Activated naive CD8-positive, alpha-beta T cell treated with anti-CD3 and anti-CD28 coated beads, Interleukin-2, amount 10 ng/mL, durations not matched to agents 7 days and 5 days (primary cell): ENCODE measurements at regions not wholly inside any gene's neighbourhood (a gene's known extent, or its start where the extent isn't known, plus 50 kb on each side); places are given as distances from the start of the nearest gene placed in this dataset.
A peak's percentile ranks its signal among the peaks of the same experiment; 100 is the strongest.

Source experiments
- ATAC-seq: fragments of 150-1000 bp; cut with Tn5 transposase; one replicate; pipeline ENCODE4 v1.10.0; 2021; ENCODE audit warnings: low read depth, moderate library complexity
- POLR2A ChIA-PET: fragments of 350-600 bp; sonication (Branson Sonifier 250); formaldehyde crosslinking; loops from one replicate; lab custom pipeline; 2021; ENCODE audit warnings: antibody characterized with exemption; lab: Charles Lee
- DNase-seq: peaks from one replicate; pipeline ENCODE4 v3.0.0; 2021
- H3K27ac Mint-ChIP-seq: one replicate; pipeline ENCODE4 v1.8.0; 2022; ENCODE audit warnings: mild to moderate bottlenecking, mixed read lengths
- H3K27me3 Mint-ChIP-seq: one replicate; pipeline ENCODE4 v1.8.0; 2022; ENCODE audit warnings: mild to moderate bottlenecking, moderate library complexity, mixed read lengths
- H3K36me3 Mint-ChIP-seq: one replicate; pipeline ENCODE4 v1.8.0; 2021; ENCODE audit warnings: mild to moderate bottlenecking, mixed read lengths
- H3K4me1 Mint-ChIP-seq: one replicate; pipeline ENCODE4 v1.8.0; 2021; ENCODE audit warnings: mixed read lengths
- H3K4me3 Mint-ChIP-seq: one replicate; pipeline ENCODE4 v1.8.0; 2022; ENCODE audit warnings: mild to moderate bottlenecking, moderate library complexity, mixed read lengths
- H3K9me3 Mint-ChIP-seq: one replicate; pipeline ENCODE4 v1.8.0; 2021; ENCODE audit warnings: mixed read lengths

DNA sequence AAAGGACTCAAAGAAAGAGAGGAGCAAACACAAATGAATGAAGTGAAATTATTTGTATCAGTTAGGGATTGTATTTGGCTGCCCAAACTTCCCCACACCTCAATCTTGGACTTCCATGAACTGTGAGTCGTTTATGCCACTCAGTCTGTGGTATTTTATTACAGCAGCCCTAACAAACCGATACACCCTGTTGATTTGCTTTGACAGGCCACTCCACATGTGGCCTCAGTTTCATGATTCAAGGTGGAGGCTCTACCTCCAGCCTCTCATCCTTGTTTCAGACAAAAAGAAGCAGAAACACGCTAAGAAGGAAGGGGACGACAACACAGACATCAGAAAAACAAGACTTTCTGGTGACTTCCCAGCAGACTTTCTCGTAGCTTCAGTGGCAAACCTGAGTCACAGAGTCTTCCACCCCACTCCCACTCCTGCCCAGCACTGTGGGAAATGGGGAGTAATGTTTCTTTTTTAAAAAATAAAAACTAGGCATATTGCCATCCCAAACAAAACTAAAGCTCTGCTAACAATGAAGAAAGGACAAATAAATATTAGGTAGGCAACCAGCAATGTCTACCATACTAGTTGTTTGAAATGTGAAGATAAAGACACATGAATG lies 52.2 kb upstream of the ABCA1 start:
- Mint-ChIP-seq H3K27ac (no peak overlapping the region), H3K9me3 (no peaks in the 10 kb centered on the region), H3K4me1 (peaks cover 4% of the 10 kb centered on the region), H3K36me3 (no peaks in the 10 kb centered on the region), H3K27me3 (peaks cover 14% of the 10 kb centered on the region), H3K4me3 (no peak overlapping the region)
- POLR2A ChIA-PET, result no interaction called here
- DNase-seq, result no peak
- ATAC-seq, result no peak

DNA sequence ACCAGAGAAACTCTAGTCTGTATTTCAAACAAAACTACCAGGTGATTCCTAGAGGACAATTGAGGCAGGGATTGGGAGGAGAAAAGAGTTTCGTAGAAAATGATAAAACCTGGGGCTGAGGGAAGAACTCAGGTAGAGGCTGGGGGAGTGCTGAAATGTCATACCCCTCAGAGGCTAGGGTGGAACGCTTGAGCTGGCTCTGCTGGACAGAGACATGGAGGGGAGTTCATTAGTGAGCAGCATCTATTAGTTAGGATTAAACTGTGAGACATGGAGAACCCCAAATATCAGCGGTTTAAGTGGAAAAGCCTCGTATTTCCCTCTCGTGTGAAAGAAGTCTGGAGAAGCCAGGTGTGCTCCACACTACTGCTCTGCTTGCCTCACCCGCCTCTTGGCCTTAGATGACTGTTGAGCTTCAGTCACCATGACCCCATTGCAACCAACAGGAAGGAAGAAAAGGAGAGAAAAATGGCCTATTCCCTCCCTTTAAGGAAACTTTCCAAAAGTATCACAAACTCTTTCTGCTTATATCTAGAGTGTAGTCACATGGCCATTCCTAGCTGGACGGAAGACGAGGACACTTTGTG lies 53.7 kb upstream of the ABCA1 start:
- ATAC-seq (no peak), DNase-seq (no peak)
- Mint-ChIP-seq H3K27me3 (peaks cover 15% of the 10 kb centered on the region), H3K4me1 (peaks cover 8% of the 10 kb centered on the region), H3K36me3 (no peaks in the 10 kb centered on the region), H3K9me3 (no peaks in the 10 kb centered on the region), H3K4me3 (no peak overlapping the region), H3K27ac (no peak overlapping the region)
- POLR2A ChIA-PET, result no interaction called here

DNA sequence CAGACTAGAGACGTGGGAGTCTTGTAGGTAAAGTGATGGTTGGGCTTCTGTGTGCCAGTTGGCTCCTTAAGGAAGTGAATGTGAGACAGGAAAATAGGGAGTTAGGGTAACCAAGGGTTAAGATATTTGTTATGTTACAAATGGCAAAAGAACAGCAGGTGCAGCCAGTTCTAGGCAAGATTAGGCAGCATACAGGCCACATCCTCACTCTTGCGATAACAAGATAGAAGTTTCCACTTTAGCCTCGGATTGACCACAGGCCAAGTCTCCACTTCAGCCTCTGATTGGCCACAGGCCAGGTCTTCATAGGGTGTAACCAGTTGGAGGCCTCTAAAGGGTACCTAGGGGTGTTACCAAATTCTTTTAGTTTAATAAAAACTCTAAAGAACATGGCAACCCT lies 54.6 kb upstream of the ABCA1 start:
- no peaks in the 10 kb centered on the region for H3K9me3 Mint-ChIP-seq
- POLR2A ChIA-PET, result no interaction called here
- H3K36me3 Mint-ChIP-seq, result no peaks in the 10 kb centered on the region
- peaks cover 17% of the 10 kb centered on the region for H3K27me3 Mint-ChIP-seq
- DNase-seq, result no peak
- H3K27ac Mint-ChIP-seq, result no peak overlapping the region
- H3K4me1 Mint-ChIP-seq, result peaks cover 8% of the 10 kb centered on the region
- H3K4me3 Mint-ChIP-seq, result no peak overlapping the region
- no peak for ATAC-seq

DNA sequence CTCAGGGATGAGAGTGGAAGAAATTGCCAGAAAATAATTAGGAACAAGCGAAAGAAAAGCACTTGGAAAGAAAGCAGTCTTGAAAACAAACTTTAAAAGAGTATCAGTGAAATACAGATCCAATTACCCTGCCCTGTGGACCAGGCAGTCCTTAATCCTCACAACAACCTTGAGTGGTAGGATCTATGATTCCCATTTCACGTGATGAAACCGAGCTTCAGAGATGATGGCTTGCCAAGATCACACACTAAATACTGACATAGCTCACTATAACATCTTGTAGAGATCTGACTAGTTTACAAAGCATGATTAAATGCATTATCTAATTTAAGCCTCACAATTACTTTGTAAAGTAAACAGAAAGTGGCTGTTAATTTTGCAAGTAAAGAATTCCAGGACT lies 55.5 kb upstream of the ABCA1 start:
- ATAC-seq, result no peak
- no peak overlapping the region for H3K4me3 Mint-ChIP-seq

DNA sequence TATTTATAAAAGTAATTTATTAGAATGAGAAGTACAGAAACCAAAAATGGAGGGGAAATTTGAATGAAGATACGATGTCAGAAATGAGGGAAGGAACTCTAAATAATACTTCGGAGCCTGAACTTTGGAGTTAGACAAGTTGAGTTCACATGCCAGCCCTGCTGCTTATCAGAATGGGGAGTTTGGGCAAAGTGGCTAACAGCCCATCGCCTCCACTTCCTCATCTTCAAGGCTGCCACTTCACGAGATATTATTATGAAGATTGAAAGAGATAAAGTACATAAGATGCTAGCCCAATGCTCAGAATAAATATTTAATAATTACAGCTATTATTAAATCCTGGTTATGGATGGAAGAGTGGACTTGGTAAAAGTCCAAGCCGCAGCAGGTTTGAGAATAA lies 56.2 kb upstream of the ABCA1 start:
- no peak for ATAC-seq
- POLR2A ChIA-PET, result no interaction called here
- Mint-ChIP-seq H3K27me3 (peaks cover 26% of the 10 kb centered on the region), H3K27ac (no peak overlapping the region), H3K4me3 (no peak overlapping the region), H3K4me1 (peaks cover 10% of the 10 kb centered on the region), H3K9me3 (no peaks in the 10 kb centered on the region), H3K36me3 (no peaks in the 10 kb centered on the region)
- DNase-seq, result no peak

More for the DNA sequence above, 55.5 kb upstream of the ABCA1 start:
- H3K36me3 Mint-ChIP-seq, result no peaks in the 10 kb centered on the region
- peaks cover 19% of the 10 kb centered on the region for H3K27me3 Mint-ChIP-seq
- no peak for DNase-seq
- no peaks in the 10 kb centered on the region for H3K9me3 Mint-ChIP-seq
- no peak overlapping the region for H3K27ac Mint-ChIP-seq
- POLR2A ChIA-PET, result no interaction called here
- H3K4me1 Mint-ChIP-seq, result peaks cover 8% of the 10 kb centered on the region

DNA sequence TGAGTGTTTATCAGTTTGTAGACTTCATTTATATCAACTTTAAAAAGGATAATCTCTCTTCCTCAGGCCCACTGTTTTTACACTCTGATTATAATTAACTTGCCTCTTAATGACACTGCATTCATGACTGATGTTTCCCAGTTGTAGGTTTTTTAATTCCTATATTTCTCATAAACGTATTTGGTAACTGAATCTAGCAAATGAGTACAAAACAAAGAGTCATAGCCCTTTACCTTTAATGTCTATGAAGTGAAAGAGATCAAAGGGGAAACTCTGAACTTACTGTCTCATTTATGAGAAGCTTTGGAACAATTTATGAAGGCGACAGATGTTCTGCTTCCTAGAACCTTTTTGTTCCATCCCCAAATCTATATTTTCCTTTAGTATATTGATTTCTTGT lies 56.6 kb upstream of the ABCA1 start:
- Mint-ChIP-seq H3K4me1 (peaks cover 10% of the 10 kb centered on the region), H3K27me3 (peaks cover 30% of the 10 kb centered on the region), H3K9me3 (no peaks in the 10 kb centered on the region), H3K36me3 (no peaks in the 10 kb centered on the region), H3K4me3 (no peak overlapping the region), H3K27ac (no peak overlapping the region)
- POLR2A ChIA-PET, result no interaction called here
- no peak for ATAC-seq
- DNase-seq, result no peak

DNA sequence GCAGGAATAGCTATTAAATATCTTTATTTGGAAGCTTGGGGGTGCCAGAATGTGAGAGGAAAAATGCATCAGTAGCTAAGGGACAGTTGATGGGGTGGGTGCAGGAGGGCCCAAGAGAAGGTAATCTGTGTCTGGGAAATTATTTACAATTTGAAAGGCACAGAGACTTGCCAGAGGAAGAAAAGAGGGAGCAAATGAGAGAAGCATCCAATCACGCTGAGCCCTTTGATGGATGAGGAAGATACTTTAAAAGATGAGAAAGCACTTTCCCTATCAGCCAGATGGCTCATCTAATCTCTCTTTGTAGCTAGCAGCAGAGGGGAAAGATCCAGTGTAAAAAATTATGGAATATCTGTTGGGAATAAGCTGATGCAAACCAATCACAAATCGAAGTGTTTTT lies 57.0 kb upstream of the ABCA1 start:
- ATAC-seq (no peak), DNase-seq (no peak)
- POLR2A ChIA-PET, result interaction anchor here (0.7 kb wide), 1 partner anchor 184 kb away, joined by 4 read pairs; no protein-coding TSS in a partner anchor
- Mint-ChIP-seq H3K27ac (no peak overlapping the region), H3K36me3 (no peaks in the 10 kb centered on the region), H3K4me1 (peaks cover 10% of the 10 kb centered on the region), H3K27me3 (peaks cover 31% of the 10 kb centered on the region), H3K4me3 (no peak overlapping the region), H3K9me3 (no peaks in the 10 kb centered on the region)

DNA sequence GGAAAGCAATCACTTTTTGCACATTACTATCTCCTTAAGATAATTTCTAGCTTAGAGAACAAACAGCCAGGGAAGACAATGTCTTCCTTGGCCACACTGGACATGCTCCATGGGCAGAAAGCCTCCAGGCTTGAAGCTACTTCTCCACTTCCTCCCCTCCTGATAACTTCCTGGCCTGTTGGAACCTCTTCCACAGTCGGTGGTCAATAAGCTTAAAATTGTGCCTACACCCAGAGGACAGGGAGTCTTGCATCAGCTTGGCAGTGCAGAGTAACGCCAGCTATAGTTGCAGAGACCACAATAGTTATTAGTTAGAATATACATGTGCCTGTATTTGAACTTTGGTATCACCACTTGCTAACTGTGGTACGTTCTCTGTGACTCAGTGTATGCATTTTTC lies 58.1 kb upstream of the ABCA1 start:
- peaks cover 28% of the 10 kb centered on the region for H3K27me3 Mint-ChIP-seq
- H3K4me3 Mint-ChIP-seq, result no peak overlapping the region
- no peak overlapping the region for H3K27ac Mint-ChIP-seq
- POLR2A ChIA-PET, result interaction anchor here (0.6 kb wide), 1 partner anchor 461 kb away, joined by 5 read pairs; no protein-coding TSS in a partner anchor
- ATAC-seq (no peak), DNase-seq (no peak)
- no peaks in the 10 kb centered on the region for H3K36me3 Mint-ChIP-seq
- H3K4me1 Mint-ChIP-seq, result peaks cover 17% of the 10 kb centered on the region
- no peaks in the 10 kb centered on the region for H3K9me3 Mint-ChIP-seq

DNA sequence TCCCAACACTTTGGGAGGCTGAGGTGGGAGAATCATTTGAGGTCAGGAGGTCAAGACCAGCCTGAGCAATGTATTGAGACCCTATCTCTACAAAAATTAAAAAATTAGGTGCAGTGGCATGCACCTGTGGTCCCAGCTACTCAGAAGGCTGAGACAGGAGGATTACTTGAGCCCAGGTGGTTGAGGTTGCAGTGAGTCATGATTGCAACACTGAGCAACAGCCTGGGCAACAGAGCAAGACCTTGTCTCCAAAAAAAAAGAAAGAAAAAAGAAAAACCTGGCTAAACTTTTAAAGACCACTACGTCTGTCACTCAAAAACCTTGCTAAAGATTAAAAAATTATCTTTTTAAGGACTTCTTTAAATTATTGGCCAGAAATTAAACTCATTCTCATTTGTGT lies 59.8 kb upstream of the ABCA1 start:
- peaks cover 20% of the 10 kb centered on the region for H3K4me1 Mint-ChIP-seq
- no peaks in the 10 kb centered on the region for H3K36me3 Mint-ChIP-seq
- H3K27ac Mint-ChIP-seq, result no peak overlapping the region
- POLR2A ChIA-PET, result interaction anchor here (0.6 kb wide), 1 partner anchor 11 kb away, joined by 5 read pairs; no protein-coding TSS in a partner anchor
- ATAC-seq (no peak), DNase-seq (no peak)
- H3K27me3 Mint-ChIP-seq, result peaks cover 28% of the 10 kb centered on the region
- H3K9me3 Mint-ChIP-seq, result no peaks in the 10 kb centered on the region
- H3K4me3 Mint-ChIP-seq, result no peak overlapping the region

DNA sequence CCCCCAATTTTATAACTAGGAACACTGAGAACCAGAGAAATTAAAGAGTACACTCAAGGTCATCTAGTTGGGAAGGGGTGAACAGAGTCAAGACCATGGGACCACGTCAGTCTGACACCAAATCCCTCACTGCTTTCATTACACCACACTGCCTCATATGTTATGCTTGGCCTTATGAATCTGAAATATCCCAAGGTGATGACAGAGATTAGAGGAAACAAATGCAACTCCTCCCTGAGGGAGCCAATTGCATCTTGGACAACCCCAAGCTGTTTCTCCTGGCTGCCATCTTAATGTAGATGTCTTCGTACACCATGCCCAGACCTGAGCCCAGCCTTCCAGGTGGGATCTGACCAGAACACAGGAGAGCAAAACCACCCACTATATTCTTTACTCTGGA lies 60.6 kb upstream of the ABCA1 start:
- Mint-ChIP-seq H3K36me3 (no peaks in the 10 kb centered on the region), H3K9me3 (no peaks in the 10 kb centered on the region), H3K4me1 (peaks cover 23% of the 10 kb centered on the region), H3K4me3 (no peak overlapping the region), H3K27me3 (peaks cover 31% of the 10 kb centered on the region), H3K27ac (no peak overlapping the region)
- no peak for ATAC-seq
- no peak for DNase-seq
- POLR2A ChIA-PET, result no interaction called here

DNA sequence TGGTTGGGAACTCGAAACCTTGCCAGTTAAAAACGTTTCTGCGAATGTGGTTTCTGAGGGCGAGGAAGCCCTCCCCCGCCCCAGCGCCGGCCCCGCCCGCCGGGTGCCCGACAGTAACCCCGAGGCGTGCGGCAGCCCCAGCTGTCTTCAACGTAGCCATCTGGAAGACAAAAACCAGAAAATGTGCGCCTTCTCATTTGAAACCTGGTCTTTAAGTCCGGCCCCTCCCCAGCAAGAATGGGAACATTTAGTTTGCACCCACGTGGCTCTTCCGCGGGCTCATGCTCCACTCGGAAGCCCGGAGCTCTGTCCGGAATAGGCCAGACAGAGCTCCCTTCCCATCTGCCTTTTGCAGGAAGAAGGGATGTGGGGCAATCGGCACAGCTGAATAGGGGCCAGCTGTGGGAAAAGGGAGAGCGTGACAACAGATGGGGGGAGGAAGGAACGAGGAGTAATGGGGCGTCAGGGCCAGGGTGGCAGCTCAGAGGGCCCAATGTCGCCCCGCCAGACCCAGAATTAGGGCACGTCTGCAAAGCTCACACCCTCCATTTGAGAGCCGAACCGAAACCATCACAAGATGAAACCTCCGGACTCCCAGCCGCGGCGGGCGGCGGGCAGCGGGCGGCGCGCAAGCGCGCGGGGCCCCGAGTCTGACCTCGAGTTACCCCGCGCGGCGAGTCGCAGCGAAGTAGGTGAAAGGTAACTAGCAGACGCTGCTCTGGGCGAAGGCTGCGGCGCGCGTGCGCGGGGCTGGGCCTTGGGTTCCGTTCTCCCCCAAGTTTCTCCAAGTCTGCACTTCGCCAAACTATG lies 63.4 kb upstream of the ABCA1 start:
- Mint-ChIP-seq H3K27me3 (peaks cover 26% of the 10 kb centered on the region), H3K4me3 (peak overlapping the region; percentile 70), H3K27ac (peak overlapping the region; percentile 53), H3K4me1 (peaks cover 15% of the 10 kb centered on the region), H3K36me3 (no peaks in the 10 kb centered on the region), H3K9me3 (no peaks in the 10 kb centered on the region)
- DNase-seq (peak; percentile 84), ATAC-seq (peak; percentile 87)
- POLR2A ChIA-PET, result interaction anchor here (0.7 to 1.6 kb wide), 5 partner anchors 30 to 414 kb away, joined by 3 to 6 read pairs (median 3); partner anchors contain the start of gene NIPSNAP3A

DNA sequence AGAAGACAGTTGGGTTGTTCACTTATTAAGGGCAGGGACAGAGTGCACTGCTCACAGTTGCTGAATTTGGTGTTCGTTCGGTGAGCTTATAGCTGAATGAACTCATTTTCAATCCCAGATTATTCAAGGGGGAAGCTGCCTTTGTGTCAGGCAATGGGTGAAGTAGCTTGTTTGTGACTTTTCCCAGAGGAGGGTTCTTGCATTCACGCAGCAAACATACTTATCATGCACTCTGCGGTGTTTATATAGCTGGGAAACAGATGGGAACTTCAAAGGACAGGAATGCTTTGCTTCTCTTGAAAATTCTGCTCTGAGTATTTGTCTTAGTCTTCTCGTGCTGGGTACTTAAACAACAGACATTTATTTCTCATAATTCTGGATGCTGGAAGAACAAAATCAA lies 64.7 kb upstream of the ABCA1 start:
- Mint-ChIP-seq H3K4me1 (peaks cover 15% of the 10 kb centered on the region), H3K9me3 (no peaks in the 10 kb centered on the region), H3K27me3 (peaks cover 21% of the 10 kb centered on the region), H3K4me3 (no peak overlapping the region), H3K36me3 (no peaks in the 10 kb centered on the region), H3K27ac (no peak overlapping the region)
- POLR2A ChIA-PET, result no interaction called here
- DNase-seq (no peak), ATAC-seq (no peak)

DNA sequence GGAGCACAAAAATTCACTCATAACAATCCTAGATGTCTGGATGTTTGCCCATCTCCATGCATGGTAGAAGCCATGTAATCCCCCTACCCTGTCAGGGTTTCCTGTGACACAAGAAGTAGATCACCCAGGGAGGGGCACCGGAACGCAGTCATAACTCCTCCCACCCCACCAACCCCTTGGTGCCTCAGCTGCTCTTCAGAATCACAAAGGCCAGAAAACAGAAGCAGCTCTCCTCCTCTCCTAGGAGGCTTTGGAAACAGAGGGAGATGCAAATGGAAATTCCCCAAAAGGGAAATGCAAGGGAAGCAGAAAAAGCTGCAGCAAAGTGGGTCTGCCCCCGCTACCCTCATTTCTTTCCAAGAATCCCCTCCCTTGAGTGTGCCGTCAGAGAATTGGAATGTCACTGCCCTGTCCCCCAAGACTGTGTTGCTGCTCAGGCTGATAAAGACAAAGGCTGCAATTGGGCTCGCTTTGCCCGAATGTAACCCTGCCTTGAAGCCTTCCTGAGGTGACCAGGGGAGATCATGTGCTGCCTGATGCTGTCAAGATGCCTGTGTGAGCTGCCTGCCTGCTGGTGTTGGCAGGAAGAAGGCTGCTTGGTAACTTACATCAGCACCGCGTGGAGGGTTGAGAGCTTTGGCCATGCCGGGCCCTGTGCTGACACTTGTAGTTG lies 65.5 kb upstream of the ABCA1 start:
- no peaks in the 10 kb centered on the region for H3K36me3 Mint-ChIP-seq
- POLR2A ChIA-PET, result interaction anchor here (0.6 kb wide), 1 partner anchor 735 kb away, joined by 3 read pairs; no protein-coding TSS in a partner anchor
- H3K27me3 Mint-ChIP-seq, result peaks cover 26% of the 10 kb centered on the region
- no peak overlapping the region for H3K27ac Mint-ChIP-seq
- DNase-seq (peak; percentile 29), ATAC-seq (no peak)
- no peaks in the 10 kb centered on the region for H3K9me3 Mint-ChIP-seq
- H3K4me1 Mint-ChIP-seq, result peaks cover 15% of the 10 kb centered on the region
- H3K4me3 Mint-ChIP-seq, result no peak overlapping the region
